Sciatic nerve (tissue), 2 donors: ENCODE measurements at regions not wholly inside any gene's neighbourhood (a gene's known extent, or its start where the extent isn't known, plus 50 kb on each side); places are given as distances from the start of the nearest gene placed in this dataset.

Experiments used
- ATAC-seq: fragments of 200-7000 bp; cut with Tn5 transposase; one replicate; pipeline ENCODE4 v1.9.1; 2020; ENCODE audit warnings: mild to moderate bottlenecking, moderate library complexity
- DNase-seq: peaks from one replicate; pipeline ENCODE4 v3.0.0-alpha.2; 2020; ENCODE audit warnings: low spot score
- intact Hi-C: fragments of 100-400 bp; cut with DNase I; formaldehyde crosslinking; loops from one replicate; pipeline ENCODE4 v1.14.2; 2022
- donor health status: DM: no; HTN: no; CAD: no.
- donor health status: DM: no; HTN: no; CAD: no.

DNA sequence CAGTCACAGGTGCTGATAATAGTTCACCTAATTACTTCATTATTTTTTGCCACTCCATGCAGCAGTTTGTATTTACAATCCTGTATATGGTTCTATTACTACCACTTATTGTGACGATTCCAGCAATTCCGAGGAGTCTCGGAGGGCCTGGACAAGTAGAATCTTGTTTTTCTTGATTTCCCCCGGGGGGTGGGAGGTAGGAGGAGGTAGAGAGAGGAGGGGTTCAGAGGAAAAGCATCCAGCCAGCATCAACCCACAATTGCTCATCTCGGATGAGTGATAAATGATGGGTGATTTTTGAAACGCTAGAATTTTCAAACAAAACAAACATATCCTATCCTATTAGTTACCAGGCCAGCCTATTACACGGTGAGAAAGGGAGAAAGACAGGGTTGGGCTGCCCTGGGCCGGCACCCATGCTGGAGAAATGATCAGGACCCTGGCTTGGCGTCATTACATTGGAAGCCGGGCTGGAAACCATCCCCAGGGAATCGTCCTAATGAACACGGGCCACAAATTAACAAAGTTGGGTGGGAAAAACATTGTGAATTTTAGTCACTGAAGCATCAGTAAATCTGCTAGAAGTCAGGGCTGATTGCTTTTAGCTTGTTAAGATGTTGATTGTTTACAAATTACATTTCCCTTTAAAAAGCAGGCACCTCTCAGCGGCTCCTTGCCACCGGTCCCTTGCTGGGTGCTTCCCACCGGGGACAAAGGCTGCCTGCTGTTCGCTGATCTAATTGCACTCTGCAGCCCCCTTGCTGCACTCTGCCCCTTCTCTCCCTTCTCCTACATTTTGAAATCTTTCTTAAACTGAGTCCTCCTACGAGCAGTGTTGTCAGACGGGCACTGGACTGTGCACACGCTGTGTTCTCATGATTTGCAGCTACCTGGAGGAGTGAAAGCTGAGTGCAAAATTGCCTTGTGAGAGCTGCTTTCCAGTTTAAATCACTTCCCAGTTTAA, 95.5 kb downstream of the FAM204A start:
- ATAC-seq (no peak), DNase-seq (no peak)
- intact Hi-C loops = no loop called here

DNA sequence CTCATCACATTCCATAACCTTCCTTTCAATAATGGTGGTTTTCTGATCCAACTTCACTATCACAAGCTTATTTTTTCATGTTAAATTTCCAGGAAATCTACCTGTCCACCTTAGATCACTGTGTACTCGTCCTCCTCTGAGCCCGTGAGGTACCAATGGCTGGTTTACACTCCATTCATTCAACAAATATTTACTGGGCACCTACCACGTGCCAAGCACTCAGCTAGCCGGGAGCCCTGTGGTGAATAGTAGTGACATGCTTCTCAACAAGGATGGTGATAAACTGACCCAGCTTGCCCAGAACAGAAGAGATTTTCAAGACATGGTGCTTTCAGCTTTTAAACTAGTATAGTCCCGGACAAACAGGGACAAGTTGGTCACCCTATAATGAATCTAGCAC, 98.2 kb downstream of the FAM204A start:
- intact Hi-C loops = no loop called here
- ATAC-seq (no peak), DNase-seq (no peak)

DNA sequence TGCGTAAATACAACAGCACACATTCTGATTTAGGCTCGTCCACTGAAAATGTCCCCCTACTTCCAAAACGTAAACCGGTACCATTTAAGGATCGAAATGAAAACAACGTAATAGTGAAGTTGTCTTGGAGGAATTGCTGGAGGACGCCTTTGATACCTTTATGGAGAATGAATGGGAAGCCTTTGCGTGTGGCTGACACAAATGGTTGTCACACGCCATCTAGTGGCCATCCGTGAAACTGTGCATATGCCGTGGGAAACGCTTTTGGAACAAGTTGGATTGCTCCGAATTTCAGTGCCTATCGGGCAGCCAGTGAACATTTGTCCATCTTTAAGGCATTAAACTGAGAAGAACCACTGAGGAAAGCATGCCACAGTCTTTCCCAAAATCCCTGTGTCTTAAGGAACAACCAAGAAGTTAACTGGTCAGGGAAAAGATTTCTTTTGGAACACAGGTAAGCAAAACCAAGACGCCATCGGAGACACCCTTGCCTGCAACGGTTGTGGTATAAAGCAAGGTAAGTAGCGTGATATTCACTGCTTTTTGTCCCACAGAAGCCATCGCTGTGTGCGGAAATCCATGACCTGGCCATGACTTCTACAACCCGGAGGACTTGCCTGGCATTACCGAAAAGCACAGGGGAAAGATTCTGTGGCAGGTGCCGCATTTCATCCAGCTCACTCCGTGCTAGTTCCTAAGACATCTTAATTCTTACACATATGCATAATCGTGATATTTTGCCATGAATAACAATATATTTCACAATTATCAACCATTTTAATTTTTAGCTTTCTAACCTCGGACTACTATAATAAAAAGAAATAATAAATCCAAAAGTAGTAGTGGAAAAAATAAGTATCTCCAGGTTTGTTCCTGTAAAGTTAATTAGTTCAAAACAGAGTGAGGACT, 100.6 kb downstream of the FAM204A start:
- peak; percentile 78 for ATAC-seq
- peak; percentile 90 for DNase-seq
- intact Hi-C loops = loop anchor here (2.0 kb wide), 1 partner anchor 745 kb away; no protein-coding TSS in a partner anchor

DNA sequence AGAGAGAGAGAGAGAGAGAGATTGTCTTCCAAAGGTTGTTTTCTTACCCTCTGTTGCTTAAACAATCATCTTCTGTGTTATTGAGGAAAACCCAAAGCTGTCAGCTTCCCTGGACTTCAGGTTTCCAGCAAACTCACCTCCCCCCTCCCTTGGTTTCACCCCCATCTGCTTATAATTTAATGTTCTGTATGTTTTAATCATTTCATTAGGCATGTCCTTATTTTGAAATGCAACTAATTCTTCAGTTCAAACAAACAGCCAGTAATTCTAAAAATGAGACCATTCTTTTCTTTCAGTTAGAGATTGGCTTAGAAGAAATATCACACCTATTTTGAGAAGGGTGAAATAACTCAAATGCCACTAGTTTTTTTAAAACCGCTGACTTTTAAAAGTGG, 102.9 kb downstream of the FAM204A start:
- ATAC-seq = no peak
- no peak for DNase-seq
- intact Hi-C loops = no loop called here

DNA sequence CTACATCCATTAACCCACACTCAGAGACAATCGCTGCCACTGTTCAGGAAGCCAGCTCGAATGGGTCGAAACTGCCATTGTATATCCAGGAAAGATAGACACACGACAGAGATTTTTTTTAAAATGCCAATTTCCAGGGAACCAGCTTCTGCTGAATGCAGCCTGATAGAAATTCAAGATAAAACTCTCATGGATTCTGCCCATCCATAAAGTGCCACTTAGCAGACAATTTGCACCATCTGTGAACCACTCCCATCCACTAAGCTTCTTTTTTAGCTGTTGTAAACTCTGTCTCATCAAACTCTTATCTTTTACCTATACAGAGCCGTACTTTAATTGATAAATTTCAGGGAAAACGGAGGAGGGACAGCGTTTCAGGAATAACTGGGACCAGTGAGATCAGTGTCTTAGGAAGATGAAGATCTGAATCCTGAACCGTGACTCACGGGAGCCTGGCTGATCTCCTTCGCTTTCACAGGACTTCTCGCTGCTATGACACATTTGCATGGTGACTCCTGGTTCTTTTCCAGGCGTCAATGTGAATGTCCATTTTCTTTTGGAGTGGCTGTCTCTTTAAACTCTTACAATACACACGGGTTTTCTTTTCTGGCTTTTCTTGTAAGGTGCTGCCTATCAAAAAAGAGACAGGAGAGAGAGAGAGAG, 103.4 kb downstream of the FAM204A start:
- intact Hi-C loops = no loop called here
- no peak for DNase-seq
- ATAC-seq = no peak

DNA sequence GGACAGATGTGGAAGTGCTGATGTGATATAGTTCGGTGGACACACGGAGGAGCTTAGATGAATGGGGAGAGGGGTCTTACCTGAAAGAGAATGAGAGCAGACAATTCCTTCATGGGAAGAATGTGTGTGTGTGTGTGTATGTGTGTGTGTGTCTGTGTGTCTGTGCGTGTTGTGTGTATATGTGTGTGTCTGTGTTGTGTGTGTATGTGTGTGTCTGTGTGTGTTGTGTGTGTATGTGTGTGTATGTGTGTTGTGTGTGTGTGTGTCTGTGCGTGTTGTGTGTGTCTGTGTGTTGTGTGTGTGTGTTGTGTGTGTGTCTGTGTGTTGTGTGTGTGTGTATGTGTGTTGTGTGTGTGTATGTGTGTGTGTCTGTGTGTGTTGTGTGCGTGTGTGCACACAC, 104.2 kb downstream of the FAM204A start:
- intact Hi-C loops = no loop called here
- DNase-seq (no peak), ATAC-seq (no peak)

DNA sequence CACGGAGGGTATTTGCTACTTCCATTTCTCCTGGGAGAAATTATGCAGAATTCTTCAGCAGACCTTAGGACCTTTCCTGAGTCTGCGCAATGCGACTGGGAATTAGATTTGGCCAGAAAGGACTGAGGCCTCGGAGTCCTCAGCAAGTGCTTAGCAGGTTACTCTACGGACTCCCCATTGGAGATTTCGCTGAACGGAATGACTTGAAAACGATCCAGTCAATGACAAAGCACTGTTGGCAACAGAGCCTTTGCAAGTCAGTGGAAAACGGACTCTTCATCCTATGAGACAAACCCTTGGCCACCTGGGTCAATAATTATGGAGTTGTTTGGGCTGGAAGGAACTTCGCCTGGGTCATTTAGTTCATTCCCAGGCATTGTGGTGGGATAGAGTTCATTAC, 107.4 kb downstream of the FAM204A start:
- no peak for DNase-seq

DNA sequence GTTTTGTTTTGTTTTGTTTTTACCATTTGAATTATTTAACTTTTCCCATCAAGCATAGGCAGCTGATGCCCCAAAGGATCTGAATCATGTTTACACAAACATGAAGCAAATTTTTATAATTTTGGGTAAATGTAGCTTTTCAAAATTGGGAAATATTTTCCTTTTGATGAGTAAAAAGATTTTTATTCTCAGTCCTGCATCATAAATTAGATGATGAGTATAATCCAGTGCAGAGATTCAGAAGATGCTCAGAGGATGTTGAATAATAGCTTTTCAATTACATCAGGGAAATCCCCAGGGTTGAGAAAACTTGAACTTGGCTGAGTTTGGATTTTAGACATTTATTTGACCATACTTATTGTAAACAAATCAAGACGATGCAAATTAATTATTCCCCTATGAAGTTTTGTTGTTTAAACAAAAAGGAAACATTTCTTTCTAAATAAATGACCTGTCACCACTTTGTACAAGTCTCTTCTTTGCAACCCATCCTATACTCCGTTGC, 121.7 kb downstream of the FAM204A start:
- intact Hi-C loops = no loop called here
- ATAC-seq (no peak), DNase-seq (no peak)

More for the DNA sequence above, 107.4 kb downstream of the FAM204A start:
- intact Hi-C loops = no loop called here
- peak; percentile 91 for ATAC-seq

DNA sequence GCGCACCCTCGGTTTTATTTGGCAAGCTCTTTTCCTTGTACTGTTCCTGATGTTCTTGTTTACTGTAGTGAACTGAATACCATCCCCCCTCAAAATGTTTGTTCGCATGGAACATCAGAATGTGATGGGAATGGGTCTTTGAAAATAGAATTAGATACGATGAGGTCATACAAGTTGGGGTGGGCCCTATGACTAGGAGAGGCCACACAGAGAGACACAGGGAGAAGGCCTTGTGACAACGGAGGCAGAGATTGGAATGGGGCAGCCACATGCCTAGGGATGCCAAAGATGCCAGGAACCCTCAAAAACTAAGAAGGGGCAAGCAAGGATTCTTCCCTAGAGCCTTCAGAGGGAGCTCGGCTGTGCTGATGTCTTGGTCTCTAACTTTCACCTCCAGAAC, 123.6 kb downstream of the FAM204A start:
- intact Hi-C loops = no loop called here
- DNase-seq (no peak), ATAC-seq (no peak)

DNA sequence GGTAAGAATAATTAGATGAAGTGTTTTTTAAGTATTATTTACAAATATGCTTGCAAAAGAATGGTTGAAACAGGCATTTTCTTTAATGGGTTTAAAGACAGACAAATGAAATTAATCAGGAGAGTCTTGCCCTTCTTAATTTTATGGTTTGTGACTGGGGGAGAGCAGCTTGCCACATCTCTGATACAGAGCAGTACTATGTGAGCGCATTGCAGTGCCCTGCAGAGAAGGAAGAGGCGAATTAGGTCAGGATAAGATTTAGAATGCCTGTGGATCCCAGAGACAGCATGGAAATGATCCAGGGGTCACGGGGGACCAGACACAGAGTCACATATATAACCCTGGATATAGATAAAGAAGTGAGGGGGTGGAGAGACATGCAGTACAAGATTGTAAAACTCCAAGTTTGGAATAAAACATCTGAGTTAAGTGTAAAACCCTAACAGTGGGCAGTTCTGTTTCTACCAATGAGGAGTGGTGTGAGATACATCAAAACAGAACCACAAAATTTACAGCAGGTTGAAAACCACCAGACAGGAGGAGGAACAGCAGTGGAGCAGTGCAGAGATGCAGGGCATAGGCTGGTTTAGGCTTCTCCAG, 125.5 kb downstream of the FAM204A start:
- DNase-seq (no peak), ATAC-seq (no peak)
- intact Hi-C loops = no loop called here

DNA sequence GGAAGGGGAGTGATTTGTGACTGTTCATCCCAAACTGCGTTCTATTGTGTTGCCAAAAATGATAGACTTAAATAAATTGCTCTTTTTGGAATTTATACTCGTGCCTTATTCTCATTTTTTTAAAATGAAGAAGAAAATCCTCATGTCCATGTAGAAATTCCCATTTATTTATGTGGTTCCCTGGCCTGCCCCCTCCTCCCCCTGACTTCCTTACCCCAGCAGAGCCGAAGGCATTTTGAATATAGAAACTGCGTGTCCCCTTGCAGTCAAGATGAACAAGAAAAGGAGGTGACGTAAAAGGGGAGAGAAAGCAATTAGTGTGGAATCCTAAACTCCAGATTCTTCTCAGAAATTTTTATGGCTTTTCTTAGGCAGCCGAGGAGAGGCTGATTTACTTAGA, 126.1 kb downstream of the FAM204A start:
- DNase-seq (no peak), ATAC-seq (no peak)
- intact Hi-C loops = no loop called here

DNA sequence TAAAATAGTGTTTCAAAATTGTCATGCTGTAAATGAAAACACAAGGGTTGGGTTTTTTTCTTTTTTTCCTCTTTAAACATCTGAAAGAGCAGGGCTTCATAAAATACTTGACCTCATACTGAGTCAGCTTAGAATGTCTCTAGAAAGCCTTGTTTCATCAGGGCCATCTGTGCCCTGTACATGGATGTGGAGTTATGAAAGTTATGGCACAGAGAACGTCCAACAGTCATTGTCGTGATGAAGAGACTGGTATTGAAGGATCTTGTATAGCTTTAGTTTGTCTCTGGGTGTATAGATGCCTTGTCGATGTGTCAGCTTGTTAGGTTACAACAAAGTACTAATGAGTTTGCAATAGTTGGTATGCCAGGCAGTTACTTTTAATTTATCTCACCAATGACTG, 127.3 kb downstream of the FAM204A start:
- intact Hi-C loops = no loop called here
- ATAC-seq = no peak
- DNase-seq = no peak

DNA sequence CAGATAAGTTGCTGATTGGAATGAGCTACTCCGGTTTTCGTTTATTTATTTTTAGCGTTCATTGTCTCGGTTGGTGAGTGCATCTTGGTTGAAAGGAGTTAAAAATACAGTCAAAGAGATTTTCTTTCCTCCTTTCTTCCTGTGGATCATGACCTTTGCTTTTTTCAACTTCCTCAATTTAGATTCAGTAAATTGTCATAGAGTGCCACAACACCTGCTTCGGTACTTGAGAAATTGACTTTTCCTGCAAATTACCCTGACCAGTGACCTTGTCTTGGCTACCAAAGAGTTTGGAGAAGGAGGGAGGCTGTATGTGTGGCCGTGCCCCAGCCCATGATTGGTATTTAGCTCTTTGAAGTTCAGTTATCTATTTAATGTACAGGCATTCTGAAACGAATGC, 128.7 kb downstream of the FAM204A start:
- ATAC-seq = no peak
- no peak for DNase-seq
- intact Hi-C loops = no loop called here

DNA sequence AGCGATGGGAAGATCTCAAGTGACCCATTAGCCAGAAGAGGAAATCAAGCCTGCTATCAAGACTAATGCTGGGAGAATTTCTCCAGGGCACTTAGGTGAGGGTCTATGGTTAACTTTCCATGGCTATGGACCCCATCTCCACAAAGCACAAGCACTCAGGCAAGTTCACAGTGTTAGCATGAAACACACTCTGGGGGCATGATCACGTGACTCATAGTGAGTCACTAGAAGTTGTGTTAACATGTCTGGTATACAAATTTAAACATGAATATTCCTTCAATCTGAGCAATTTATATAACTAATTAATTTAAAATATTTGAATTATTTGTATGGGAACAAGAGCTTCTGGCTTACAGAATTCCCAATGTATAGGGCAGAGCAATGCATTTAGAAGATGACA, 131.8 kb downstream of the FAM204A start:
- intact Hi-C loops = no loop called here
- DNase-seq (no peak), ATAC-seq (no peak)

DNA sequence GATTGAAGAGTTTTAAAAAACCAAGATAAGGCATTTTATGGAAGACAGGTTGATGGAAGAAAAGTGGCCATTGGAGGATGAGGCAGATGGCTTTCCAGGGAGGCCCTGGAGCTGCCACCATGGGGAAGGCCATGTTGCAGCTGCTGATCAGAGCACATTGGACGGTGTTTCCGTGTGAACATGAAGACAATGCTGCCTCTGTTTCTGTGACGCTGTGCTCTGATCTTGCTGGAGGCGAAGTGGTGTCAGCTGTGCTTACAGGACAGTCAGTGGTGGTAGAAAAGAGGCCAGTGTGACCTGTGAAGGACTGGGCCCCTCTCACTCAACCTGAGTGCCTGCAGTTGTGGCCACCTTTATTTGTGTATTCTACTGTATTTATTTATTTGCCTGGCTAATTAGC, 132.9 kb downstream of the FAM204A start:
- intact Hi-C loops = no loop called here
- no peak for ATAC-seq

DNA sequence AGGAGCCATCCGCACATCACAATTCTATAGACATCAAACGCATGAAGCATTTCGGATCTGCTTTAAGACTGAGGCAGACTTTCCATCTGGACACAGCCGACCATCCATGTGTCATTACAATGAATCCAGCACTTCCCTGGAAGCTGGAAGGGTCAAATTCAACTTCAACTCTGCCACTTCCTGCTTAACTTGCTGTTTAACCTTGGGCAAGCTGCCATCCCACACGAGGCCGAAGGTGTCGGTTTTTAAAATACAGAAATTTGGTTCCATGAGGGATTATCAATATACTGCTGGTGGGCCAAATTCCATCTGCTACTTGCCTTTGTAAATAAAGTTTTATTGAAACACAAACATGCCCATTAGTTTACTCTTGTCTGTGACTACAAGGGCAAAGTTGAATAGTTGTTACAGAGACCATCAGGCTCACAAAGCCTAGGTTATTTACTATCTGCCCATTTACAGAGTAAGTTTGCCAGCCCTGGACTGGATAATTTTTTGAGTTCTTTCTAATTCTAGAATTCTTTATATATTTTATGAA, 134.6 kb downstream of the FAM204A start:
- ATAC-seq (no peak), DNase-seq (no peak)
- intact Hi-C loops = no loop called here

More for the DNA sequence above, 132.9 kb downstream of the FAM204A start:
- DNase-seq = no peak

DNA sequence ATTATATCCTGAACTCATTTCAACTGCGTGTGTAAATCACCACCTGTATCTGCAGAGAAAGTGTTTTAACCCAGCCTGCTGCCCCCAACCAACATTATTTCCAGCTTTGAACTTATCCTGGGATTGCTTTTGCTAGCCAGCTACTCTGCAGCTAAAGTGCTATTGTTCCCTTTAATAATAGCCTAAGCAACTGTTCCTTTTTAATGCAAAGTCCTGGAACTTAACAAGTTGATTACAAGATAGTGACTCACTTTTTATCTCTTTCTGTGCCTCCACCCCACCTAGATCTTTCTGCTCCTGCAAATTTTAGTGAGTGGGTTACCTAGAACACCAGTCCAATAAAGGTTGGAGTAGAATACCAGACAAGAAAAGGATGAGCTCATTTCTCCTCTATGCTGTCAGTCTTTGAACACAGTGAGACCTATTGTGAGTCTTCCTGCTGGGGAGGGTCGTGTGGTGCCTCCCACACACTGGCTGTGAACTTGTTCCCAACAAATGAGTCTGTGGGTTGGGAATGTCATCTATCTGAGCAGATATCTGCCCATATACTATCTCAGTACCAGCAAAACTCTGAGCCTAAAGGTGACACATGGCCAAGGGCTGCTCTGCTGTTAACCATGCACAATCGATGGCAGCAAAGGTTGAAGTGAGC, 137.7 kb downstream of the FAM204A start:
- ATAC-seq (no peak), DNase-seq (no peak)
- intact Hi-C loops = no loop called here

DNA sequence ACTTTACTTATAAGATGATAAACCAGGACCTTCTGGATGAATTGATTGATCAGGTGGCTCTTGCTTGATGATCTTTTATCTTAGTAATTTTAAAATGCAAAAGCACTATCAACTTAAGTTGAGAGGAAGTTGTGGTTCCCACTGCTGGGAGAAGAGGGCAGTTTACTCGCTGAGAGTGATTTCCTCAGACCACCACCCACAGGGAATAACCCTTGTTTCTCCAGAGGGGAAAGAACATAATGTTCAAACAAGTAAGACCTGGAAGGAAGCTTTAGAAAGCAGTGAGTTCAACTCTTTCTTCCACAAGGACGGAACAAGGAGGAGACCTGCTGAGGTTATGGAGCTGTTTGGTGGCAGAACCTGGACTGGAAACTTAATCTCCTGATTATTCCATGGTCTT, 138.7 kb downstream of the FAM204A start:
- ATAC-seq (no peak), DNase-seq (no peak)
- intact Hi-C loops = no loop called here
